H1 (cell line): ENCODE measurements at regions not wholly inside any gene's neighbourhood (a gene's known extent, or its start where the extent isn't known, plus 50 kb on each side); places are given as distances from the start of the nearest gene placed in this dataset.

Experiments used
- CTCF ChIA-PET: fragments of 300-600 bp; sonication (Branson Sonifier 250); formaldehyde crosslinking; loops from one replicate; lab custom pipeline; 2021; ENCODE audit not compliant: partially characterized antibody; lab: Charles Lee
- POLR2A ChIA-PET: fragments of 300-600 bp; sonication (Branson Sonifier 250); formaldehyde crosslinking; loops from one replicate; lab custom pipeline; 2021; ENCODE audit warnings: inconsistent platforms; ENCODE audit not compliant: partially characterized antibody; lab: Charles Lee
- DNase-seq, 2 experiments: peaks; one replicate each; pipeline versions ENCODE4 v3.0.0 to v3.0.0-alpha.2; 2010 to 2022; ENCODE audit warnings: low spot score in 2 of 2, low read depth in 1 of 2, mixed read lengths in 1 of 2
- FAIRE-seq: peaks from 2 replicates; lab custom pipeline; 2011; peaks lifted over from hg19 to GRCh38; lab: Jason Lieb, UNC
- H2AFZ ChIP-seq: 2 replicates; pipeline ENCODE4 v1.8.1; 2012; ENCODE audit warnings: low read length, inconsistent platforms
- H2AK5ac ChIP-seq: 2 replicates; pipeline ENCODE4 v1.6.1; 2013; ENCODE audit warnings: low read depth, low read length
- H2BK120ac ChIP-seq: replicated peaks from 2 replicates; pipeline ENCODE3; 2013; ENCODE audit warnings: low read depth, low read length, inconsistent platforms
- H2BK12ac ChIP-seq: 2 replicates; pipeline ENCODE4 v1.6.1; 2013; ENCODE audit warnings: low read depth, low read length
- H2BK15ac ChIP-seq: 2 replicates; pipeline ENCODE4 v1.6.1; 2013; ENCODE audit warnings: low read length
- H2BK20ac ChIP-seq: 2 replicates; pipeline ENCODE4 v1.6.1; 2013; ENCODE audit warnings: low read length
- H2BK5ac ChIP-seq: 2 replicates; pipeline ENCODE4 v1.6.1; 2013; ENCODE audit warnings: low read depth, low read length
- H3K14ac ChIP-seq: 2 replicates; pipeline ENCODE4 v1.6.1; 2013; ENCODE audit warnings: inconsistent platforms; ENCODE audit not compliant: insufficient read length
- H3K18ac ChIP-seq: 2 replicates; pipeline ENCODE4 v1.6.1; 2013; ENCODE audit warnings: low read length; ENCODE audit errors: extremely low read depth
- H3K23ac ChIP-seq: 2 replicates; pipeline ENCODE4 v1.6.1; 2013; ENCODE audit warnings: inconsistent platforms; ENCODE audit not compliant: insufficient read length
- H3K23me2 ChIP-seq: 2 replicates; pipeline ENCODE4 v1.6.1; 2013; ENCODE audit warnings: low read depth, low read length
- H3K27ac ChIP-seq: 2 replicates; pipeline ENCODE4 v1.6.1; 2011; ENCODE audit warnings: low read depth, low read length, inconsistent platforms
- H3K27me3 ChIP-seq, 4 experiments: replicated peaks in 1 of 4; 1 replicate in 1 of 4; 2 replicates in 3 of 4; pipeline versions ENCODE4 v1.6.1 to v1.8.1; 2011 to 2013; ENCODE audit warnings: low read length in 3 of 4, mild to moderate bottlenecking in 3 of 4, inconsistent platforms in 2 of 4, mixed read lengths in 2 of 4, moderate library complexity in 1 of 4; ENCODE audit not compliant: control insufficient read depth in 3 of 4, insufficient read depth in 3 of 4; ENCODE audit errors: extremely low read depth in 1 of 4
- H3K36me3 ChIP-seq, 4 experiments: 2 replicates each; pipeline versions ENCODE4 v1.6.1 to v1.8.1; 2011 to 2013; ENCODE audit warnings: mild to moderate bottlenecking in 4 of 4, low read length in 3 of 4, moderate library complexity in 2 of 4, control low read depth in 1 of 4, inconsistent platforms in 1 of 4; ENCODE audit not compliant: insufficient read depth in 4 of 4, control insufficient read depth in 2 of 4
- H3K4ac ChIP-seq: replicated peaks from 2 replicates; pipeline ENCODE3; 2013; ENCODE audit warnings: low read length, low read depth, mixed read lengths, inconsistent platforms; ENCODE audit not compliant: insufficient read length
- H3K4me1 ChIP-seq, 4 experiments: replicated peaks in 1 of 4; 1 replicate in 1 of 4; 2 replicates in 3 of 4; pipeline versions ENCODE4 v1.6.1 to v1.8.1; 2011 to 2013; ENCODE audit warnings: low read length in 3 of 4, inconsistent platforms in 2 of 4, mixed read lengths in 1 of 4; ENCODE audit not compliant: insufficient read depth in 4 of 4, control insufficient read depth in 3 of 4
- H3K4me2 ChIP-seq, 2 experiments: 2 replicates each; pipeline versions ENCODE4 v1.6.1 to v1.8.1; 2011 to 2013; ENCODE audit warnings: low read depth in 2 of 2, low read length in 2 of 2, control low read depth in 1 of 2, inconsistent platforms in 1 of 2, mild to moderate bottlenecking in 1 of 2; ENCODE audit not compliant: insufficient read depth in 1 of 2
- H3K4me3 ChIP-seq, 4 experiments: fragments of 200-600, 300-600 bp in 1 of 4; sonication (generic), shearing (Covaris generic), sonication (Bioruptor Twin) in 1 of 4; 2 replicates each; pipeline versions ENCODE4 v1.5.1 to v1.8.1; 2011 to 2016; ENCODE audit warnings: low read length in 4 of 4, low read depth in 3 of 4, control low read depth in 2 of 4, inconsistent platforms in 2 of 4, mild to moderate bottlenecking in 2 of 4, mixed read lengths in 1 of 4, moderate library complexity in 1 of 4; ENCODE audit not compliant: insufficient read depth in 2 of 4; ENCODE audit errors: extremely low read depth in 1 of 4
- H3K56ac ChIP-seq: replicated peaks from 2 replicates; pipeline ENCODE3; 2013; ENCODE audit warnings: low read depth, mild to moderate bottlenecking, mixed read lengths, low read length, inconsistent platforms; ENCODE audit not compliant: insufficient read length
- H3K79me1 ChIP-seq: 2 replicates; pipeline ENCODE4 v1.6.1; 2013; ENCODE audit warnings: low read depth, low read length, control low read depth
- H3K79me2 ChIP-seq, 2 experiments: 2 replicates each; pipeline versions ENCODE4 v1.6.1 to v1.8.1; 2012 to 2013; ENCODE audit warnings: low read length in 2 of 2, mild to moderate bottlenecking in 2 of 2, inconsistent platforms in 1 of 2; ENCODE audit not compliant: insufficient read depth in 2 of 2, control insufficient read depth in 1 of 2
- H3K9ac ChIP-seq, 4 experiments: replicated peaks in 1 of 4; 1 replicate in 1 of 4; 2 replicates in 3 of 4; pipeline versions ENCODE4 v1.6.1 to v1.8.1; 2011 to 2013; ENCODE audit warnings: low read depth in 3 of 4, low read length in 3 of 4, control low read depth in 2 of 4, mild to moderate bottlenecking in 2 of 4, moderate library complexity in 2 of 4, inconsistent platforms in 1 of 4; ENCODE audit errors: extremely low read depth in 1 of 4
- H3K9me3 ChIP-seq, 2 experiments: 2 replicates each; pipeline versions ENCODE4 v1.6.1 to v1.8.1; 2012 to 2013; ENCODE audit warnings: mild to moderate bottlenecking in 2 of 2, moderate library complexity in 2 of 2, control low read depth in 1 of 2, inconsistent platforms in 1 of 2, low read depth in 1 of 2, low read length in 1 of 2, mixed read lengths in 1 of 2; ENCODE audit not compliant: insufficient read depth in 2 of 2
- H4K20me1 ChIP-seq, 2 experiments: replicated peaks in 1 of 2; 2 replicates each; pipeline versions ENCODE3 to v1.8.1; 2011 to 2013; ENCODE audit warnings: inconsistent platforms in 2 of 2, low read length in 2 of 2, mild to moderate bottlenecking in 1 of 2; ENCODE audit not compliant: insufficient read depth in 2 of 2, control insufficient read depth in 1 of 2
- H4K5ac ChIP-seq: 2 replicates; pipeline ENCODE4 v1.6.1; 2013; ENCODE audit warnings: low read length, low read depth, mixed read lengths, inconsistent platforms; ENCODE audit not compliant: insufficient read length
- H4K8ac ChIP-seq: 2 replicates; pipeline ENCODE4 v1.8.0; 2013; ENCODE audit warnings: mild to moderate bottlenecking, moderate library complexity, low read length, inconsistent platforms; ENCODE audit not compliant: insufficient read depth; ENCODE audit errors: extremely low read depth
- H4K91ac ChIP-seq: replicated peaks from 2 replicates; pipeline ENCODE3; 2013; ENCODE audit warnings: low read length, mixed read lengths, inconsistent platforms; ENCODE audit not compliant: insufficient read length
- CBX8 ChIP-seq: fragments of 300-800, 300-1000 bp; sonication (generic); IDR thresholded peaks from 2 replicates; pipeline ENCODE4 v1.7.1; 2016; ENCODE audit warnings: low read depth, low read length, borderline replicate concordance
- CHD2 ChIP-seq: IDR thresholded peaks from 2 replicates; pipeline ENCODE4 v1.6.1; 2012; ENCODE audit warnings: low read length, improper control_type of control experiment
- EZH2 ChIP-seq: fragments of 200-600 bp; sonication (generic); IDR thresholded peaks from 2 replicates; pipeline ENCODE4 v1.7.1; 2012; ENCODE audit warnings: low read depth, mild to moderate bottlenecking, moderate library complexity, low read length, inconsistent platforms; ENCODE audit not compliant: severe bottlenecking
- HDAC6 ChIP-seq: IDR thresholded peaks from one replicate; pipeline ENCODE4 v1.7.1; 2012; ENCODE audit warnings: low read depth, mild to moderate bottlenecking, inconsistent platforms, low read length, moderate library complexity
- JUN ChIP-seq: IDR thresholded peaks from 2 replicates; pipeline ENCODE4 v1.6.1; 2011; ENCODE audit warnings: low read depth, mild to moderate bottlenecking, improper control_type of control experiment, low read length
- NRF1 ChIP-seq: IDR thresholded peaks from 2 replicates; pipeline ENCODE4 v1.6.1; 2011; ENCODE audit warnings: mild to moderate bottlenecking, low read depth, low read length, improper control_type of control experiment
- RBBP5 ChIP-seq: IDR thresholded peaks from 2 replicates; pipeline ENCODE4 v1.7.1; 2012; ENCODE audit warnings: low read depth, mild to moderate bottlenecking, inconsistent platforms, low read length, moderate library complexity, borderline replicate concordance
- RFX5 ChIP-seq: IDR thresholded peaks from 2 replicates; pipeline ENCODE4 v1.6.1; 2011; ENCODE audit warnings: low read depth, low read length, improper control_type of control experiment, borderline replicate concordance
- SIRT6 ChIP-seq: IDR thresholded peaks from one replicate; pipeline ENCODE4 v1.7.1; 2012; ENCODE audit warnings: low read length, inconsistent platforms
- SP4 ChIP-seq: IDR thresholded peaks from 2 replicates; pipeline ENCODE4 v1.6.1; 2012; ENCODE audit warnings: low read length, inconsistent platforms
- SUZ12 ChIP-seq: fragments of 200-600 bp; sonication (generic); IDR thresholded peaks from 2 replicates; pipeline ENCODE4 v1.6.1; 2012; ENCODE audit warnings: mild to moderate bottlenecking, inconsistent platforms, low read length, moderate library complexity, mixed read lengths
- YY1 ChIP-seq: IDR thresholded peaks from 2 replicates; pipeline ENCODE4 v1.6.1; 2011; ENCODE audit warnings: low read depth, mild to moderate bottlenecking, low read length
- WGBS, 2 experiments: shearing (Covaris generic) in 1 of 2; methylation state at CpG; one replicate each; pipeline versions ENCODE4 v1.1.6 to v1.1.7; 2013 to 2015; ENCODE audit warnings: low lambda C conversion rate in 2 of 2, mixed read lengths in 2 of 2, inconsistent platforms in 1 of 2, low coverage in 1 of 2, missing lambda C conversion rate in 1 of 2; ENCODE audit not compliant: insufficient replicate concordance in 2 of 2, insufficient coverage in 1 of 2, insufficient read length in 1 of 2; ENCODE audit errors: extremely low coverage in 1 of 2, missing lambda C conversion rate in 1 of 2; 5-methylcytosine and 5-hydroxymethylcytosine counted together
- TF ChIP-seq, protein P1 (sequence below): IDR thresholded peaks from 2 replicates; pipeline ENCODE4 v1.6.1; 2012; ENCODE audit warnings: inconsistent platforms

DNA sequence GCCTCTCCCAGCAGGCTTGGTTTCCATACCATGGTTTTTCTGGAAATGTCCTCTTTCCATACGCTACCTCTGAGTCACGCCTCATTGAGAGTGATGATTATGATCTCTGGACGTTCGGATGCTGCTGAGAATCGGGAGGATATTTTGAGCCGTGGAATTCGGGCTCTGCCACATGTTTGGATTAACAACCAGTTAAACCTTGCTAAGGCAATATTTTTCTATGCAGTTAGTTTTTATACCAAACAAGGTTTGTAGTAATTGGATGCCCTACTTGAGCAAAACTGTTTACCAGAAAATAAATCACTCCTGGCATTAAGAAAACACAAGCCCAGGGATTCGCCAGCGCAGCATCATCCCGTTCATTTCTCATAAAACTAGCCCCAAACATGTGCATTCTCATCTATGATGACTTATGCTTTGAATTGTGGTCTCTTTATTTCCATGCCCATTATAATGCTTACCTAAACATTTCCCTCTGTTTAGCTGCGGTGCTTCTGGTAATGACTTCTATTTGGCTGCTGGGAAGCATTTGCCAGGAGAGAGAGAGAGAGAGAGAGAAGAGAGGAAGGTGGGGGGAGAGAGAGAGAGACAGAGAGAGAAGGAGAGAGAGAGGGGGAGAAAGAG, 198.9 kb downstream of the CLIC5 start:
- no peak overlapping the region for H2BK120ac ChIP-seq
- no peak overlapping the region for H4K91ac ChIP-seq
- DNase-seq (no peak), FAIRE-seq (no peak)
- H3K27me3 ChIP-seq: no peaks in the 10 kb centered on the region
- no peaks in the 10 kb centered on the region for H3K79me2 ChIP-seq
- no peak overlapping the region for H3K4me3 ChIP-seq
- no peak overlapping the region for H3K9ac ChIP-seq
- no peak overlapping the region for H3K56ac ChIP-seq
- no peak overlapping the region for H3K23ac ChIP-seq
- H2AFZ ChIP-seq: no peak overlapping the region
- no peaks in the 10 kb centered on the region for H3K23me2 ChIP-seq
- no peak overlapping the region for H4K8ac ChIP-seq
- no peak overlapping the region for H3K4ac ChIP-seq
- WGBS, 2 experiments: 94% methylated on average over 11 of the region's 11 CpGs; no CpG with 5 or more reads in 1 of the 2 experiments
- no peaks in the 10 kb centered on the region for H3K79me1 ChIP-seq
- ChIA-PET POLR2A (no interaction called here), CTCF (interaction anchor here (0.8 kb wide), 1 partner anchor 21 kb away, joined by 3 read pairs; no protein-coding TSS in a partner anchor)
- no peak for TF ChIP-seq CHD2
- TF ChIP-seq RBBP5: no peak
- no peak for TF ChIP-seq EZH2
- no peak for TF ChIP-seq CBX8
- no peak for TF ChIP-seq HDAC6
- TF ChIP-seq NRF1: no peak
- no peak for TF ChIP-seq RFX5
- no peak for TF ChIP-seq SIRT6
- no peak for TF ChIP-seq YY1
- TF ChIP-seq, protein P1, sequence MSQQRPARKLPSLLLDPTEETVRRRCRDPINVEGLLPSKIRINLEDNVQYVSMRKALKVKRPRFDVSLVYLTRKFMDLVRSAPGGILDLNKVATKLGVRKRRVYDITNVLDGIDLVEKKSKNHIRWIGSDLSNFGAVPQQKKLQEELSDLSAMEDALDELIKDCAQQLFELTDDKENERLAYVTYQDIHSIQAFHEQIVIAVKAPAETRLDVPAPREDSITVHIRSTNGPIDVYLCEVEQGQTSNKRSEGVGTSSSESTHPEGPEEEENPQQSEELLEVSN: no peak
- TF ChIP-seq SUZ12: no peak
- no peak for TF ChIP-seq SP4
- no peak for TF ChIP-seq JUN
- no peaks in the 10 kb centered on the region for H4K20me1 ChIP-seq
- H3K14ac ChIP-seq: no peak overlapping the region
- no peak overlapping the region for H3K27ac ChIP-seq
- no peak overlapping the region for H2AK5ac ChIP-seq
- H3K4me1 ChIP-seq: no peaks in the 10 kb centered on the region
- H3K9me3 ChIP-seq: no peaks in the 10 kb centered on the region
- H3K36me3 ChIP-seq: no peaks in the 10 kb centered on the region
- no peak overlapping the region for H2BK20ac ChIP-seq
- H3K18ac ChIP-seq: no peak overlapping the region
- no peak overlapping the region for H2BK12ac ChIP-seq
- no peak overlapping the region for H2BK5ac ChIP-seq
- no peak overlapping the region for H4K5ac ChIP-seq
- H2BK15ac ChIP-seq: no peak overlapping the region
- H3K4me2 ChIP-seq: no peak overlapping the region
